NOMO-1 (cell line): ENCODE measurements at regions not wholly inside any gene's neighbourhood (a gene's known extent, or its start where the extent isn't known, plus 50 kb on each side); places are given as distances from the start of the nearest gene placed in this dataset.
"Not testable (repeated sequence)": the region's sequence is repeated elsewhere in the genome, so short reads cannot be mapped to it uniquely, and the experiment has no call there.

Experiments
- DNase-seq, 2 experiments: peaks; one replicate each; lab custom pipeline; 2025; ENCODE audit not compliant: unreplicated experiment in 2 of 2; lab: John Stamatoyannopoulos, UW

- no peak for DNase-seq
Observed at GRCh38 chr5:18496041-18496440, 861.8 kb downstream of the TAF11L14 start.

GRCh38 chr5:18497089-18497488, 862.8 kb downstream of the TAF11L14 start:
- DNase-seq = no peak

- DNase-seq = no peak
Observed at GRCh38 chr5:18503797-18504328, 869.6 kb downstream of the TAF11L14 start.

GRCh38 chr5:18507114-18507513, 872.9 kb downstream of the TAF11L14 start:
- no peak for DNase-seq

GRCh38 chr5:18517641-18518380, 883.6 kb downstream of the TAF11L14 start:
- DNase-seq = no peak

GRCh38 chr5:18523380-18523779, 889.1 kb downstream of the TAF11L14 start:
- no peak for DNase-seq

GRCh38 chr5:18526792-18527405, 892.6 kb downstream of the TAF11L14 start:
- no peak for DNase-seq

- DNase-seq = no peak
Observed at GRCh38 chr5:18533137-18533536, 898.9 kb downstream of the TAF11L14 start.

GRCh38 chr5:18534119-18534518, 899.9 kb downstream of the TAF11L14 start:
- DNase-seq = no peak

GRCh38 chr5:18535753-18536152, 901.5 kb downstream of the TAF11L14 start:
- DNase-seq = not testable (repeated sequence)

- no peak for DNase-seq
Observed at GRCh38 chr5:18544421-18544820, 910.2 kb downstream of the TAF11L14 start.

GRCh38 chr5:18546591-18546990, 912.3 kb downstream of the TAF11L14 start:
- no peak for DNase-seq

- no peak for DNase-seq
Observed at GRCh38 chr5:18551716-18552115, 917.5 kb downstream of the TAF11L14 start.

- no peak for DNase-seq
Observed at GRCh38 chr5:18553269-18553668, 919.0 kb downstream of the TAF11L14 start.

GRCh38 chr5:18560602-18561001, 926.3 kb downstream of the TAF11L14 start:
- DNase-seq = no peak

- DNase-seq = no peak
Observed at GRCh38 chr5:18563853-18564252, 929.6 kb downstream of the TAF11L14 start.

- DNase-seq = no peak
Observed at GRCh38 chr5:18566671-18567070, 932.4 kb downstream of the TAF11L14 start.

- no peak for DNase-seq
Observed at GRCh38 chr5:18576586-18576985, 942.3 kb downstream of the TAF11L14 start.

GRCh38 chr5:18601185-18601584, 966.9 kb downstream of the TAF11L14 start:
- no peak for DNase-seq

GRCh38 chr5:18602402-18602801, 968.1 kb downstream of the TAF11L14 start:
- no peak for DNase-seq

- no peak for DNase-seq
Observed at GRCh38 chr5:18605186-18605585, 970.9 kb downstream of the TAF11L14 start.

- no peak for DNase-seq
Observed at GRCh38 chr5:18607570-18607969, 973.3 kb downstream of the TAF11L14 start.
